ENCODE measurements at regions not wholly inside any gene's neighbourhood (a gene's known extent, or its start where the extent isn't known, plus 50 kb on each side); places are given as distances from the start of the nearest gene placed in this dataset.

DNA sequence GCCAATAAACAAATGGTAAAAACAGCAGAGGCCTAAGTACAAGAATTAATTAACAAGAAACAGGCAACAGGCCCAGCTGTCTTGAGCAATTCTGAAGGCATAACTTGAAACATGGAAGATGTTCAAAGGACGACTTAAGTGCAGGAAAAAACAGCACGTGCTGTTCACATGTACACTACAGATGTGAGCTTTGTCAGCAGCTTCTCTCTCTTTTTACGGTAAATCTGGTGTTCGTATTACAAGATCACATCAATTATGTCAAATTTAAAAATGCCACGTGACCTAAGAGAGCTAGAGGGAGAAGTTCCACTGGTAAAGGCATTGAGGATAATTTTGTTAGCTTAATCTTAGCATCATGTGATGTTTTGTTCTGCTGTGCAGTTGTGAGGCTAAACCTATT, 281.1 kb downstream of the PSAT1 start:
- DNase-seq (ENCODE audit: extremely low read depth in 1 of 11, low read depth in 9 of 11, low spot score in 4 of 11) = no peak

DNA sequence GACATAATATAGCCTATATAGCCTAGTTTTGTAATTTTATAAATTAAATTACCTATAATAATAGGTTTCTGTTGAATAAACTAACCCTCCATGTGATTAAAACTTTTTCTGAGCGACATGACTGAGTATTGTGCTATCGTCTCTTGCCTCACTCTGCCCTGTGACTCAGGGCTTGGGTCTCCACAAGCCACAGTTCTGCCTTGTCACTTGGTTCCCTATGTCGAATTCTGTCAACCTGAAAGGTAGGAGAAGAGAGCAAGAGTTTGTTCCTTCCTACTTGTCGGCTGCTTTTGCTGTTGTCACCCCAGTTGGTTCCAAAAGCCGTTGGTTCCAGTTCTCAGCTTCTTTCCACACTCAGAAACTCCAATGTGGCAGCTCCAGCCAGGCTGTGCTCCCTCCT, 285.9 kb downstream of the PSAT1 start:
- no peak for DNase-seq (ENCODE audit: extremely low read depth in 1 of 11, low read depth in 9 of 11, low spot score in 4 of 11)

DNA sequence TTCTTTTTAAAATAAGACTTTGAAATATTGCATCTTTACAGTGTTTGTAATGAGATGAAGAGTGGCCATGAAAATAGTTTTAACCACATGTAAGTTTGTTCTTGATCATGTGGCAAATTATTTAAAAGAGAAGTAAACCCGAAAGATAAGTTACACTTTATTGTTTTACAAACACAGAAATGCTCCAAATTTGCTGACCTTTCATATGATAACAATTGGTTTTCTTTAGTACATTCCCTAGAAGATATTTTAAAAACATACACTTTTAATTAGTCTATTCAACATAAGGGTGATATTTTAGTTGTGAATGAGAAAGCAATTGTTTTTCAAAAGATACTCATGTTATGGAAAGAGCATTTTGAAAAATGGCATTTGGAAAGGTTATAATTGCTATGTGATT, 287.7 kb downstream of the PSAT1 start:
- no peak for DNase-seq (ENCODE audit: extremely low read depth in 1 of 11, low read depth in 9 of 11, low spot score in 4 of 11)

DNA sequence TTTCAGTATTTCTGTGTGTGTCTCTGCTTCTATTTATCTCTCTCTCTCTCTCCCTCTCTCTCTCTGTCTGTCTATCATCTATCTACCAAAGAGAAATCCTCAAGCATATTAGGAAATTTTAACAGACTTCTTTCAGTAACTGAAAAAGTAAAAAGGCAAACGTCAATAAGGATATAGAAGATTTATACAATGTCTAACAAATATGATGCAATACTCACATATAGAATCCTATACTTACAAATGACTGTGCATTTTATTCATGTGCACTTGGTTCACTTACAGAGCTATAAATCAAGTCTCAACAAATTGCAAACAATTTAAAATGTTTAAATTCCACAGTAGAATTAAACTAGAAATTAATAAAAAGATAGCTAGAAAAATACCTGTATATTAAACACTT, 289.0 kb downstream of the PSAT1 start:
- DNase-seq (ENCODE audit: extremely low read depth in 1 of 11, low read depth in 9 of 11, low spot score in 4 of 11) = no peak

DNA sequence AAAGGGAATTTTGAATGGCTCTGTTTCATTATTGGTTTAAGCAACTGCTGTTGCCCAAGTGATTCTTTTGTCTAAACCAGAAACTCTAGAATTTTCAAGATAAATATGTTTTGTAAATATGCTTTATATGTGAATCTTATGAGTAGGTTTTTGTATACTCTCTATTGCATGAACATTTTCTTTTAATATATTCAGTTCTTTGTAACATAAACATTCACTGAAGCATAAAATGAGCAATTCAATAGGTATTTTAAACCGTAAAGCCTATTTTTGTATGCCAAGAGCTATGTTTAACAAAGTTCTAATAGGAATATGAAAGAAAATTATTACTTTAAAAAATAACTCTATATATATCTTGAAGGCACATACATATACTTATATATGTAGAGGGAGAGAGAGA, 293.1 kb downstream of the PSAT1 start:
- DNase-seq (ENCODE audit: extremely low read depth in 1 of 11, low read depth in 9 of 11, low spot score in 4 of 11) = no peak

DNA sequence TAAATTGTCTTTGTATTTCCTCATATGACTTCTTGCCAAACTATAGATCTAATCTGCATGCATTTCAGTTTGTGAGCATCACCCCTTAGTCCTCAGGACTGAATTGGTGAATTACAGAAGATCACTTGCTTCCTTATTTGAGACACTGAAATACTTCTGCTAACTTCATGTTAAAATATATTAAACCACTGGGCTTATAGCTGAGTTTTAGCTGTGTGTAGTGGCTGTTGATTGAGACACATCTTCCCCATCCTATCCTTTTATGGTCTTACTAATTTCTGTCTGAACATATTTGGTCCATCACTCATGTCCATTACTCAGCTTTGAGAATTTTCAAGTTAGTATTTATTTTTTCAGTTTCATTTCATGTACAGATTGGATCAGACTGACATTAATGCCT, 295.9 kb downstream of the PSAT1 start:
- DNase-seq (ENCODE audit: extremely low read depth in 1 of 11, low read depth in 9 of 11, low spot score in 4 of 11) = no peak

DNA sequence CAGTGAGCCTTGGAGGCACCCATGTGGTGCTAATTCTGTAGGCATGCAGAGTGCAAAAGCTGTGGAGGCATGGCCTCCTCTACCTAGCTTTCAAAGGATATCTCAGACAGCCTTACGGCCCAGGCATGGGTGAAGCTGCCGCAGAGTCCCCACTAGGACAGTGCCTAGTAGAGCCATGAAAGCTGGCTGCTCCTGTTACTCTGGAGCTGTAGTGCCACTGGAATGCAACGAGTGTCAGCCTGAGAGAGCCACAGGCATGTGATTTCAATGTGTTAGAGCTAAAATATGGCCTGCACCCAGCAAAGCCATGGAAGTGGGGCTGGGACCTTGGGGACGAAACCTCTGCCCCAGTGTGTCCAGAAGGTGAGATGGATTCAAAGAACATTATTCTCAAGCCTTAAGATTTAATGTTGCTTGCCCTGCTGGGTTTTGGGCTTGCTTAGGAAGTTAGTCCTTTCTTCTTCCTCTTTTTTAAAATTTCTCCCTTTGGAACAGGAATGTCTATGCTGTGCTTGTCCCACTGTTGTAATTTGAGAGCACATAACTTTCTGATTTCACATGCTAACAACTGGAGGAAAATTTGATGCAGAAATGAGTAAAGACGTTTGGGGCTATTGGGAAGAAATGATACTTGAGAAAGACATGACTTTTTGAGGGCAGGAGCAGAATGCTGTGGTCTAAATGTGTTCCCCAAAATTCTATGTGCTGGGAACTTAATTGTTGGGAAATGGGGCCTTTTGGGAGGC, 298.4 kb downstream of the PSAT1 start:
- DNase-seq (ENCODE audit: extremely low read depth in 1 of 11, low read depth in 9 of 11, low spot score in 4 of 11) = no peak

DNA sequence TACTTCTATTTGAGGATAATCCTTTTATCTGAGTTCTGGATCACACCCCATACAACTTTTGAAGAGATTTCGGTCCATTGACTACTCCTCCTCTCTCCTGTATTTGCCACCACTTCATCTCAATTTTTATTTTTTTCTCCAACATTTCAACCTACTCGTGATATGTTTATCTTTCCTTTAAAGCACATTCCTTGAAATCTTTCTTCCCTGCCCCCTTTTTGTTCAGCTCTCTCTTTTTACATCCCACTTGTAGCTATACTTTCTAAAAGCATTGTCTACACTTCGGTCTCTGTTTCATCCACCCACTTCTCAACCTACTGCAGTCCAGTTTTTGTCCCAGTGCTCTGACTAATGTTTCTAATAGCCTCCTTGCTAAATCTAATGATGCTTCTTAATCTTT, 299.4 kb downstream of the PSAT1 start:
- DNase-seq (ENCODE audit: extremely low read depth in 1 of 11, low read depth in 9 of 11, low spot score in 4 of 11) = no peak

DNA sequence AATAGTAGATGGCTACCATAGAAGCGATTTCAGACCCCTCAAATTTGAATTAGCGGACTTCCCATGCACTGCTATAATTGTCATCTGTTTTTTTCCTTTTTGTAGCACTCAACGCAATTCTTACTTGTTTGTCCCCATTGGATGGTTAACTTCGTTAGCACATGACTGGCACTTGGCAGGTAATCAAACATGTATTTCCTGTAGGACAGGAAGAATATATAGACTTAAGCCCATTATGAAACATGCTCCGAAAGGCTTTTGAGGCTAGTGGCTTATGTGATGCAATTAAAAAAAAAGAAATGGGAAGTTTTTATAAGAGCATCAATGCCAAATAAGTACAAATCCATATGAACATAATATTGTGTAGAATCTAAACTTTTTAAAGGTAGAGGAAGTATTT, 301.2 kb downstream of the PSAT1 start:
- DNase-seq (ENCODE audit: extremely low read depth in 1 of 11, low read depth in 9 of 11, low spot score in 4 of 11) = no peak

DNA sequence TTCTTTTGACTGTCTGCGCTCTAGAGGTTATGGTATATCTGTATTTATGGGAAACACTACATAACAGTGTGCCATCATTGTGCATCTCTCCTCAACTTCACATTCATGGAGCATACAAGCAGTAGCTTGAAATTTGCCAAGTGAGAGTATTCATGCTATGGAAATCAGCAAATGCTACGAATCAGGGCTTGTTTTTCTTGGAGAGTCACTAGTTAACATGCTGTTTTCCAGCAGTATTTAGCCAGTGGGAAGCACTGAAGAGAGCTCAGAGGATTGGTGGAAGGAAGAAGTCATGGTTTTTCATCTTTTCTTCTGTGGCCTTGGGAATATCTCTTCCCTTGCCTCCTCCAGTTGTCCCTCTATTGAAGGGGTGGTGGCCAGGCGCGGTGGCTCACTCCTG, 303.0 kb downstream of the PSAT1 start:
- DNase-seq (ENCODE audit: extremely low read depth in 1 of 11, low read depth in 9 of 11, low spot score in 4 of 11) = no peak

DNA sequence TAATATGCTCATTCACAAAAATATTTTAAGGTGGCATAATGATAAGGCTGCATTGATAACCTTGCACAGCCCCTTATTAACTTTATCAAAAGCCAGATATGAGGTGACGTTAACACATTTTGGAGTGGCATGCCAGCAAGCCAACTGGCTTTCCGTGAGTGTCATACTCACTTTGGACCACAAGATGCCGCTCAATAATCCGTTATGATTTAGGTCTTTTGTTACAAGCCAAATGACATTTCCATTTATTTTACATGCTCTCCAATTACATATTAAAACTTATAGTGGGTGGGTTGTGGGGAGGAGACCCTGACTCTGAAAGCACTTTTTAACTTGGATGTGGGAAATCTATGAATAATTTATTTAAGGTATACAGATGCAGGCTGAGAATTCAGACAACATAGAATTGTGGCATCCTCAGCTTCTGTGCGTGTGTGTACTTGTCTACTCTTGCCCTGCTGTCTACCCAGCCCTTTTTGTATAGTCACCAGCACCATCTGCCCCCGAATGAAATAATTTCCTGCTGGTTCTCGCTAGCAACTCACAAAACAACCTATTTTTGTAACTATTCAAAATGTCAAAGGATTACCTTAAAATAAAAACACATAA, 305.1 kb downstream of the PSAT1 start:
- DNase-seq (ENCODE audit: extremely low read depth in 1 of 11, low read depth in 9 of 11, low spot score in 4 of 11) = peak in 1 of 11 donors; percentile 45

DNA sequence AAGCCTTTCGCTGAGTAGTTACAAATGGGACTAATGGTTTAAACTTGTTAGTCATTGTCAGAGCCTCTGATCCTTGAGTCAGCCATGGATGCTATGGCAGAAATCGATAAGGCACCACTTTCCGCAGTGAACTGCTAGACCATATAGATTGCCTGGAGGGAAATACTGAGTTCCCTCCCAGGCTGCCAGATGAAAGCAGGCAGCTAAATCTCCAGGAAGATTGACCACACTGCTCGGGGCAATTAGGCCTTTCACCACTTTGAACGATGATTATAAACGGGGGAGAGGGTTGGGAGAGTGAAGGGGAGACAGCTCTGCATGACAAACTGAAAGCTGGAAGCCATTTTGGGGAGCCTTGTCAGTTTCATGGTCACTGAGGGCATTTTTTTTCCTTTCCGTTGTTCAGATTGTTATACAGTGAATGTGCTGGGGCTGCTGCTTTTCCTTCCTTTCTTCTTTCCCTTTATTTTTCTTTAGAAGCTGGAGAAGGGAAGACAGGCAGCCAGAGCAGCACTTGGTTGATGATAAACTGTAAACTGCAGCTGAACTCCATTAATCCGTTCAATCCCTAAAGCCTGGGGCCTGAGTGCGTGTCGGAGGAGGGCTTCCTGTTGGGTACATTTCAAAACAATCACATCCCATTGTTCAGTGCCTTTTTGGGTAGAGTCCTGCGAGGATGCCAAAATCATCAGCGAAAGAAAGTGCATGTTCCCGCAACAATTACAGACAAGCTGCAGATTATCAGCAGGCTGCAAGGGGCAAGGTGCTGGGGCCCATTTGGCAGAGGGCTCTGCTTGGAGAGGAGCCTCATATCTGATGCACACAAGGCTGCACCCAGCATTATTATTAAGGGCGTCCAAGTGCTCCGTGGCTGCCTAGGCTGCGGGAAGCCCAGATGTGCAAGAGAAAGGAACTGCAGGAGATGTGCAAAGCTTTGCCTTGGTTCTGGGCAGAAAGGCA, 308.4 kb downstream of the PSAT1 start:
- peak in 6 of 11 donors; percentile 31 to 52 (median 42) for DNase-seq (ENCODE audit: extremely low read depth in 1 of 11, low read depth in 9 of 11, low spot score in 4 of 11)

DNA sequence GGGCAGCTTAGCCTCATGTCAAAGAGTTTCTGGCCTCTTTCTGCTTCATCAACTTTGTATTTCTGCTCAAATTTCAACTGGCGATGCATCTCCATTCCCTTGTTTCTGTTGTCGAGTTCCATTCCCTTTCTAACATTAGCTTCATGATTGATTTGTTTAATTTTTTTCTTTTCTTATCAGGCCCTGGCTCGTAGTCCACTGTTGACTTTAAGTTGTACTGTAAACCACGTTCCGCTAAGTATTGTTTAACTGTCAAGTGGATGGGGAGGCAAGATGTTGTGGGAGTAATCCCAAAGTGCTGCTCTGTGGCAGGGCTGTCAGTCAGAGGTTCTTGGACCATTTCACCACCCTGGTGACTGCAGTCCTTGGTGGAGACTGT, 309.1 kb downstream of the PSAT1 start:
- peak in 5 of 11 donors; percentile 33 to 53 (median 43) for DNase-seq (ENCODE audit: extremely low read depth in 1 of 11, low read depth in 9 of 11, low spot score in 4 of 11)

DNA sequence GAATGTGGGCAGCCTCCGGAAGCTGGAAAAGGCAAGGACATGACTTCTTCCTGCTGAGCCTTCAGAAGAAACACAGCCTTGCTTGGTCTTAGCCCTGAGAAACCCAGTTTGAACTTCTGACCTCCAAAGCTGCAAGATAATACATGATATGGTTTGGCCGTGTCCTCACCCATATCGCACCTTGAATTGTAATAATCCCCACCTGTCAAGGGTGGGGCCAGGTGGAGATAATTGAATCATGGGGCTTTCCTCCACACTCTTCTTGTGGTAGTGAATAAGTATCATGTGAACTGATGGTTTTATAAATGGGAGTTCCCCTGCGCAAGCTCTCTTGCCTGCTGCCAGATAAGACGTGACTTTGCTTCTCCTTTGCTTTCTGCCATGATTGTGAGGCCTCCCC, 310.9 kb downstream of the PSAT1 start:
- no peak for DNase-seq (ENCODE audit: extremely low read depth in 1 of 11, low read depth in 9 of 11, low spot score in 4 of 11)

DNA sequence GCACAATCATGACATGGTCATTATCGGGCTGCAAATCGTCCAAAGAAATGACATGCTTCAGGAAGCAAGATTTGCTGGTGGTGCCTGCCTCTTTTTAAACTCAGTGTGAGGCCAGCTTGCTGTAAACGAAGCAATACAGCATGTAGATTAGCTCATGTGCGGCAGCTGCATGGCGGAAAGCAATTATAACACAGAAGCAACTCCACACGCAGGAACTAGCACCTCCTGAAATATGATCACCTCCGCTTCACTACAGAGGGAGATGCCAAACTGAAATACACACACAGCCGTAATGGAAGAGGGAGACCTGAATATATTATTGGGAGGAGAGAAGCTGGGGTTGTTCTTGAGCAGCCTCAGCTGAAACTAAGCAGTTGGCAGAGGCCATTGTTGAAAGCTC, 312.5 kb downstream of the PSAT1 start:
- DNase-seq (ENCODE audit: extremely low read depth in 1 of 11, low read depth in 9 of 11, low spot score in 4 of 11) = peak in 2 of 11 donors; percentile 15 to 41

DNA sequence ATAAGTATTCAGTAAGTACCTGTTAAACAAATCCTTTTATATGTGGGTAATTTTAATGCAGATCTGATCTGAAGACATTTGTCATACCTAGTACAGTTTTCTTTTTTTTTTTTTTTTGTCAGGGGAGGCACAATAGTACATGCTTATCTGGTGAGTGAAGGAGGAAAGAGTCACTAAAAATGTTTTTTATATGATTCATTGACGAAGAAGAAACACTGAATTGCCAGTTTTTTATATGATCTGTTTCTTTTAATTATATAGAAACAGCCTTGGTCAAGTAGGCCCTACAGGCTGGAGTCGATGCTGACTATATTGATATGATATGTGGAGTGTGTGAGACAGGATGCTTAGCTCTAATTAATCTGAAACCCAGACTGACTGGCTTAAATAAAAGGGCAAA, 315.2 kb downstream of the PSAT1 start:
- no peak for DNase-seq (ENCODE audit: extremely low read depth in 1 of 11, low read depth in 9 of 11, low spot score in 4 of 11)

DNA sequence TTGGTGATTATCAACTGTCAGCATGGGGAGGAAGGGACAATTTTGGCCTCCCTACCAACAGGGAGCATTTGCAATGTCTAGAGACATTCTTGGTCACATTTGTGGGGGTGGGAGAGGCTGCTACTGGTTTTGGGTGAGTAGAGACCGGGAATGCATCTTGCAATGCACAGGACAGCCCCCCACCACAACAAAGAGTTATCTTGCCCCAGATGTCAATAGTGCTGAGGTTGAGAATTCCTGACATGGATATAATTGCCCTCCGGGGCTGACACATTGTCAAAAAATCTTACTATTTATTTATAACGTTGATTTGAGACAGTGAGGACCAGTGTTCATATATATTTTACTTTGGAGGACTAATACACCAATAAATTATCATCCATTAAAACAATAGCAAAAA, 316.1 kb downstream of the PSAT1 start:
- DNase-seq (ENCODE audit: extremely low read depth in 1 of 11, low read depth in 9 of 11, low spot score in 4 of 11) = no peak

DNA sequence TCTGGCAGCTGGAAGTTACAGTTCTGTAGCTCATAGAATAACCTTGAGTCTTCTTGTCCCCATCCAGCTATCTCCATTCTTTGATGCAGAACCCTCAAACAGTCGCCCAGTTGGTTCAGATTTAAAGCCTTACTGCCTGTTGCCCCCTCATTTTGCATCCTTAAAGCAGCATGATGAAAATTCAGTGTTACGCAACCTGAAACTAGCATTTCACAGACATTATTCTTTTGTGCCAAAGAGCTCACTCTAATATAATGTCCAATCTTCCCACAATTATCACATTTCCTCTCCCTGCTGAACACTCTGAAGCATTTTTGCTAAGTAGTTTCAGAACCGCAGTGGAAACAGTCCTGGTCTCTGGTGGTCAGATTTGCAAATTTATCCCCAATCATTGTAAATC, 318.0 kb downstream of the PSAT1 start:
- no peak for DNase-seq (ENCODE audit: extremely low read depth in 1 of 11, low read depth in 9 of 11, low spot score in 4 of 11)

DNA sequence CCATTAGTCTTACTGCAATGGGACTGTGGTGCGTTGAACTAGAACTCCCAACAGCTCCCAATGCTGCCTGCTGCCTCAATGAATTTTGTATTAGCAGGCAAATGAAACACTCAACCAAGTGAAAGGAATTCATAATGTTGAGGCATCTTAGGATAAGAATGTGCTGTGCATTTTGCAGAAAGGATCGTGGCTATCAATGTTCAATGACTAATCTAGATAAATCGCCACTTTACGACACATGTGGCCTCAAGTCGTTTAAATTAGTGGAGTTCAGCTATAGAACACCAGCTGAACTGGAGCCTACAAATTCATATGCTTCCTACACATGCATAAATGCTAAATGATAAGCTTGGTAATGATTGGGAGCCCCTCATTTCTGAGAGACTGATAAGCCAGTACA, 318.4 kb downstream of the PSAT1 start:
- DNase-seq (ENCODE audit: extremely low read depth in 1 of 11, low read depth in 9 of 11, low spot score in 4 of 11) = no peak

DNA sequence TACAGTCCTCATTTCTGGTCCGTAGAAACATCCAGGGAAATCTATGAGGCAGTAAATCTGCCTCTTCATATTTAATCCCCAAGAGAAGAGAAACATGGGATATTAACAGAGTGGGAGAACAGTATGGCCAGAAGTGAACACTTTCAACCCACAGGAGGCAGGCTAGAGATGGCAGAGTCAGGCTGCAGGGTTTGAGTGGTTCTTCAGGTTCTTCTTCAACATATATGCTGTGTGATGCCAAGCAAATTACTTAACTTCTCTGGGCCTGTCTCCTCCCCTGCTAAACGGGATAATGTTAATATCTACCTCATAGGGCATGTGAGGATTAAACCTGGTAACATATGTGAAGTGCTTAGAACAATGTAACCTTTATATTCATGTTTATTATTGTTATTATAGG, 321.8 kb downstream of the PSAT1 start:
- DNase-seq (ENCODE audit: extremely low read depth in 1 of 11, low read depth in 9 of 11, low spot score in 4 of 11) = no peak
